Testis (tissue), 2 donors: ENCODE measurements at regions not wholly inside any gene's neighbourhood (a gene's known extent, or its start where the extent isn't known, plus 50 kb on each side); places are given as distances from the start of the nearest gene placed in this dataset.

Experiments used
- DNase-seq: peaks from one replicate; pipeline ENCODE4 v3.0.0-alpha.2; 2019
- H3K27ac ChIP-seq, 2 donors: fragments of 200-600 bp; sonication (generic); one replicate each; pipeline ENCODE4 v1.5.1; 2019
- H3K27me3 ChIP-seq: fragments of 200-600 bp; sonication (generic); one replicate; pipeline ENCODE4 v1.5.1; 2019
- H3K36me3 ChIP-seq: fragments of 200-600 bp; sonication (generic); one replicate; pipeline ENCODE4 v1.5.1; 2017; ENCODE audit warnings: low read depth; ENCODE audit errors: missing control alignments
- H3K4me1 ChIP-seq: fragments of 200-600 bp; sonication (generic); one replicate; pipeline ENCODE4 v1.5.1; 2019
- H3K4me3 ChIP-seq, 2 donors: fragments of 200-600 bp; sonication (generic); one replicate each; pipeline ENCODE4 v1.5.1; 2017 to 2019
- H3K9me3 ChIP-seq: fragments of 200-600 bp; sonication (generic); one replicate; pipeline ENCODE4 v1.5.1; 2017
- CTCF ChIP-seq, 3 experiments: fragments of 450-650 bp in 2 of 3; fragments of 200-600 bp in 1 of 3; sonication (generic) in 1 of 3; IDR thresholded peaks; one replicate each; pipeline ENCODE4 v1.5.1; 2016 to 2019; ENCODE audit warnings: antibody characterized with exemption in 3 of 3, mild to moderate bottlenecking in 2 of 3, moderate library complexity in 1 of 3
- POLR2A ChIP-seq: fragments of 450-650 bp; IDR thresholded peaks from one replicate; pipeline ENCODE4 v1.6.1; 2017; ENCODE audit warnings: antibody characterized with exemption, mild to moderate bottlenecking, moderate library complexity
- WGBS, 2 donors: methylation state at CpG; one replicate each; pipeline ENCODE4 v1.1.5; 2018; 5-methylcytosine and 5-hydroxymethylcytosine counted together
- intact Hi-C: fragments of 100-400 bp; cut with DNase I; formaldehyde crosslinking; loops from one replicate; pipeline ENCODE4 v1.15.1; 2023; ENCODE audit warnings: low total_unique reads

GRCh38 chr3:75110741-75111140 lies 496.3 kb upstream of the CNTN3 start:
- H3K27me3 ChIP-seq, result no peaks in the 10 kb centered on the region
- intact Hi-C loops, result no loop called here
- H3K36me3 ChIP-seq, result no peaks in the 10 kb centered on the region
- WGBS, 2 donors, result 85 to 89% methylated on average over 1 of the region's 1 CpG
- no peaks in the 10 kb centered on the region for H3K4me1 ChIP-seq
- H3K4me3 ChIP-seq, result no peak overlapping the region
- DNase-seq, result no peak
- H3K9me3 ChIP-seq, result no peaks in the 10 kb centered on the region
- TF ChIP-seq CTCF (IDR thresholded peaks at IDR 0.05), result no peak
- TF ChIP-seq POLR2A, result no peak
- H3K27ac ChIP-seq, result no peak overlapping the region

DNA sequence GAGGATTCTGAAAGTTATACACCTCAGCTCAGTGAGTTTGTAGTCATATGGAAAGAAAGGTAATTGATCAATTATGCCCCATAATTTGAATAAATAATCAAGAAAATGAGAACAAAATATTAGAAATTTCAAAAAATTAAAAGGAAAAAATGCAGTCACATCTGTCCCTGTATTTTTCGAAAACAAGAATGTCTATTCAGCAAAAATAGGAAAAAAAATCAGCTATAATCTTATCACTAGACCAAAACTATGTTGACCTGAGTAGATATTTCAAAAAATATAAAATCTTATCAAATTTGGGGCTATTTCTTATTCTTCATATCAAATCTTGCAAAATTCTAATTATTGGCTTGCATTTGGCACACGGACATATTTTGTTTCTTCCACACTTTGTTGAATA lies 501.2 kb upstream of the CNTN3 start:
- H3K4me3 ChIP-seq, result no peak overlapping the region
- H3K27ac ChIP-seq, result no peak overlapping the region
- TF ChIP-seq POLR2A (no peak), CTCF (IDR thresholded peaks at IDR 0.05) (no peak)
- H3K4me1 ChIP-seq, result no peaks in the 10 kb centered on the region
- intact Hi-C loops, result no loop called here
- no peaks in the 10 kb centered on the region for H3K9me3 ChIP-seq
- 87 to 93% methylated on average over 2 of the region's 2 CpGs for WGBS, 2 donors
- H3K27me3 ChIP-seq, result no peaks in the 10 kb centered on the region
- H3K36me3 ChIP-seq, result no peaks in the 10 kb centered on the region
- no peak for DNase-seq

GRCh38 chr3:75118779-75119178 lies 504.3 kb upstream of the CNTN3 start:
- H3K27me3 ChIP-seq, result no peaks in the 10 kb centered on the region
- no peaks in the 10 kb centered on the region for H3K36me3 ChIP-seq
- TF ChIP-seq POLR2A, result no peak
- no peak for TF ChIP-seq CTCF (IDR thresholded peaks at IDR 0.05)
- H3K4me1 ChIP-seq, result no peaks in the 10 kb centered on the region
- H3K27ac ChIP-seq, result no peak overlapping the region
- H3K4me3 ChIP-seq, result no peak overlapping the region
- intact Hi-C loops, result no loop called here
- H3K9me3 ChIP-seq, result no peaks in the 10 kb centered on the region
- DNase-seq, result no peak
- 83 to 88% methylated on average over 1 of the region's 1 CpG for WGBS, 2 donors

DNA sequence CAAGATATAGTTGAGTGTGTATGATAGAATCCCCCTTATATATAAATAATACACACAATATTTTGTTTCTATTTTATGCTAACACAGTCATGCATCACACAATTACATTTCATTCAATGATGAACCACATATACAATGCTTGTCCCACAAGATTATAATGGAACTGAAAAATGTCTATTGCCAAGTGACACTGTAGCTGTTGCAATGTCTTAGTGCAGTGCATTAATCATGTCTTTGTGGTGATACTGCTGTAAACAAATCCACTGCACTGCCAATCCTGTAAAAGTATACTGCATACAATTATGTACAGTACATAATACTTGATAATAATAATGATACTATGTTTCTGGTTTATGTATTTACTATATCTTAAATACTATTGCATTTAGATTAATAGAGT lies 512.1 kb upstream of the CNTN3 start:
- TF ChIP-seq CTCF (IDR thresholded peaks at IDR 0.05) (no peak), POLR2A (no peak)

GRCh38 chr3:75129101-75129500 lies 514.6 kb upstream of the CNTN3 start:
- peak; percentile 30 for DNase-seq
- Histone ChIP-seq H3K9me3 (no peaks in the 10 kb centered on the region), H3K4me3 (no peak overlapping the region), H3K27me3 (no peaks in the 10 kb centered on the region), H3K4me1 (no peaks in the 10 kb centered on the region), H3K27ac (no peak overlapping the region), H3K36me3 (no peaks in the 10 kb centered on the region)
- TF ChIP-seq CTCF (IDR thresholded peaks at IDR 0.05), result no peak
- TF ChIP-seq POLR2A, result no peak
- WGBS, 2 donors, result 40 to 59% methylated on average over 2 of the region's 2 CpGs
- intact Hi-C loops, result no loop called here

More for the DNA sequence above, 512.1 kb upstream of the CNTN3 start:
- Histone ChIP-seq H3K36me3 (no peaks in the 10 kb centered on the region), H3K27ac (no peak overlapping the region), H3K4me1 (no peaks in the 10 kb centered on the region), H3K9me3 (no peaks in the 10 kb centered on the region), H3K27me3 (no peaks in the 10 kb centered on the region), H3K4me3 (no peak overlapping the region)
- DNase-seq, result no peak
- intact Hi-C loops, result no loop called here
